Kidney (tissue), 13 donors: ENCODE measurements at regions not wholly inside any gene's neighbourhood (a gene's known extent, or its start where the extent isn't known, plus 50 kb on each side); places are given as distances from the start of the nearest gene placed in this dataset.

Experiments used
- DNase-seq, 5 donors: peaks; one replicate each; pipeline ENCODE4 v3.0.0-alpha.2; 2013 to 2020
- FAIRE-seq: peaks from 2 replicates; lab custom pipeline; 2012; peaks lifted over from hg19 to GRCh38; lab: Jason Lieb, UNC
- H3K27ac ChIP-seq, 2 donors: one replicate each; pipeline ENCODE4 v1.7.0; 2013; ENCODE audit warnings: low read depth in 2 of 2, low read length in 2 of 2, inconsistent platforms in 1 of 2
- H3K27me3 ChIP-seq: one replicate; pipeline ENCODE4 v1.7.1; 2013; ENCODE audit warnings: low read length, inconsistent platforms; ENCODE audit not compliant: control insufficient read depth, insufficient read depth
- H3K36me3 ChIP-seq, 3 donors: one replicate each; pipeline versions ENCODE4 v1.7.0 to v1.7.1; 2013; ENCODE audit warnings: low read length in 3 of 3, control low read depth in 1 of 3, inconsistent platforms in 1 of 3; ENCODE audit not compliant: insufficient read depth in 3 of 3, control insufficient read depth in 2 of 3
- H3K4me1 ChIP-seq, 3 donors: one replicate each; pipeline versions ENCODE4 v1.7.0 to v1.7.1; 2013; ENCODE audit warnings: low read length in 3 of 3, inconsistent platforms in 1 of 3, low read depth in 1 of 3; ENCODE audit not compliant: control insufficient read depth in 2 of 3, insufficient read depth in 2 of 3
- H3K4me3 ChIP-seq, 3 donors: one replicate each; pipeline versions ENCODE4 v1.7.0 to v1.8.1; 2013; ENCODE audit warnings: low read length in 3 of 3, control low read depth in 1 of 3, inconsistent platforms in 1 of 3
- H3K9ac ChIP-seq, 3 donors: one replicate each; pipeline versions ENCODE4 v1.7.0 to v1.7.1; 2013; ENCODE audit warnings: low read length in 3 of 3, control low read depth in 1 of 3, inconsistent platforms in 1 of 3
- H3K9me3 ChIP-seq, 3 donors: one replicate each; pipeline versions ENCODE4 v1.7.0 to v1.7.1; 2013; ENCODE audit warnings: low read length in 3 of 3, control low read depth in 1 of 3, inconsistent platforms in 1 of 3; ENCODE audit not compliant: control insufficient read depth in 2 of 3, insufficient read depth in 1 of 3
- CTCF ChIP-seq: IDR thresholded peaks from 3 replicates; pipeline ENCODE4 v1.5.1; 2012; ENCODE audit warnings: mild to moderate bottlenecking, moderate library complexity, borderline replicate concordance; ENCODE audit not compliant: insufficient read depth; ENCODE audit errors: extremely low read depth
- intact Hi-C: fragments of 100-400 bp; cut with DNase I; formaldehyde crosslinking; loops from one replicate; pipeline ENCODE4 v1.11.1; 2022
- donor health status: control.
- donor health status: control.
- donor health status: control.
- donor health status: control.
- donor health status: control.
- donor health status: DM: yes; HTN: yes; CAD: no.
- donor health status: Normal renal cell carcinoma (clear cell type).

GRCh38 chr10:33791272-33791660 is 456.8 kb upstream of the NRP1 start:
- no peak overlapping the region for H3K27ac ChIP-seq
- no peak overlapping the region for H3K9ac ChIP-seq
- FAIRE-seq, result no peak
- intact Hi-C loops, result no loop called here
- H3K36me3 ChIP-seq, result no peaks in the 10 kb centered on the region
- no peaks in the 10 kb centered on the region for H3K27me3 ChIP-seq
- no peaks in the 10 kb centered on the region for H3K4me1 ChIP-seq
- no peak for TF ChIP-seq CTCF
- DNase-seq, result peak in 1 of 5 donors; percentile 24
- no peaks in the 10 kb centered on the region for H3K9me3 ChIP-seq
- no peak overlapping the region for H3K4me3 ChIP-seq

- no peak for FAIRE-seq
- intact Hi-C loops, result no loop called here
- no peaks in the 10 kb centered on the region for H3K4me1 ChIP-seq
- H3K27ac ChIP-seq, result no peak overlapping the region
- no peaks in the 10 kb centered on the region for H3K9me3 ChIP-seq
- DNase-seq, result no peak
- H3K4me3 ChIP-seq, result no peak overlapping the region
- H3K9ac ChIP-seq, result no peak overlapping the region
- H3K27me3 ChIP-seq, result no peaks in the 10 kb centered on the region
- TF ChIP-seq CTCF, result no peak
- H3K36me3 ChIP-seq, result no peaks in the 10 kb centered on the region
Measured at GRCh38 chr10:33790521-33791271, 456.2 kb upstream of the NRP1 start.

- TF ChIP-seq CTCF, result no peak
- H3K4me1 ChIP-seq, result peaks cover 0 to 2% (median 0%) of the 10 kb centered on the region in 3 donors
- FAIRE-seq (no peak), DNase-seq (no peak)
- H3K27me3 ChIP-seq, result no peaks in the 10 kb centered on the region
- no peak overlapping the region for H3K9ac ChIP-seq
- H3K9me3 ChIP-seq, result no peaks in the 10 kb centered on the region
- H3K36me3 ChIP-seq, result no peaks in the 10 kb centered on the region
- H3K4me3 ChIP-seq, result no peak overlapping the region
- no peak overlapping the region for H3K27ac ChIP-seq
- intact Hi-C loops, result no loop called here
Measured at GRCh38 chr10:33783557-33783956, 449.1 kb upstream of the NRP1 start.
